ENCODE measurements at regions not wholly inside any gene's neighbourhood (a gene's known extent, or its start where the extent isn't known, plus 50 kb on each side); places are given as distances from the start of the nearest gene placed in this dataset.

DNA sequence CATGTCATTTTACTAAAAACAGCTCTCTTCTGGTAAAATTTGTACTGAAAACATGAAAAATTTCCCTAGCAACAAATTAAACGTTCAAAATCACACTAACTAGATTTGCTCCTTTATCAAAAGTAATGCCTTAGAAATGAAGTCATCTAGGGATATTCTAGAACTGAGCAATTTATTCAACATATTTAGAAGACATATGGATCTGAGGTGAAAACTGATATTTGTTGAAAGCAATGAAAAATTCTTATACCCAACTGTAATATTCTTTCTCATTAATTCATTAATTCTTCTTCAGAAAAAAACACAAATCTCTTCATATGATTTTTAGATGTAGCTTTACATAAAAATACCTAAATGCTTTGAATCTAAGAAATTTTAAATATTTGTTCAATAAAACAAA, 604.9 kb downstream of the NR2F1-AS1 start:
- TF ChIP-seq CREB1 (IDR thresholded peaks at IDR 0.05; ENCODE audit: low read depth), result no peak
- TF ChIP-seq EP300 (IDR thresholded peaks at IDR 0.05; ENCODE audit: borderline replicate concordance), result no peak
- TF ChIP-seq, protein P1, sequence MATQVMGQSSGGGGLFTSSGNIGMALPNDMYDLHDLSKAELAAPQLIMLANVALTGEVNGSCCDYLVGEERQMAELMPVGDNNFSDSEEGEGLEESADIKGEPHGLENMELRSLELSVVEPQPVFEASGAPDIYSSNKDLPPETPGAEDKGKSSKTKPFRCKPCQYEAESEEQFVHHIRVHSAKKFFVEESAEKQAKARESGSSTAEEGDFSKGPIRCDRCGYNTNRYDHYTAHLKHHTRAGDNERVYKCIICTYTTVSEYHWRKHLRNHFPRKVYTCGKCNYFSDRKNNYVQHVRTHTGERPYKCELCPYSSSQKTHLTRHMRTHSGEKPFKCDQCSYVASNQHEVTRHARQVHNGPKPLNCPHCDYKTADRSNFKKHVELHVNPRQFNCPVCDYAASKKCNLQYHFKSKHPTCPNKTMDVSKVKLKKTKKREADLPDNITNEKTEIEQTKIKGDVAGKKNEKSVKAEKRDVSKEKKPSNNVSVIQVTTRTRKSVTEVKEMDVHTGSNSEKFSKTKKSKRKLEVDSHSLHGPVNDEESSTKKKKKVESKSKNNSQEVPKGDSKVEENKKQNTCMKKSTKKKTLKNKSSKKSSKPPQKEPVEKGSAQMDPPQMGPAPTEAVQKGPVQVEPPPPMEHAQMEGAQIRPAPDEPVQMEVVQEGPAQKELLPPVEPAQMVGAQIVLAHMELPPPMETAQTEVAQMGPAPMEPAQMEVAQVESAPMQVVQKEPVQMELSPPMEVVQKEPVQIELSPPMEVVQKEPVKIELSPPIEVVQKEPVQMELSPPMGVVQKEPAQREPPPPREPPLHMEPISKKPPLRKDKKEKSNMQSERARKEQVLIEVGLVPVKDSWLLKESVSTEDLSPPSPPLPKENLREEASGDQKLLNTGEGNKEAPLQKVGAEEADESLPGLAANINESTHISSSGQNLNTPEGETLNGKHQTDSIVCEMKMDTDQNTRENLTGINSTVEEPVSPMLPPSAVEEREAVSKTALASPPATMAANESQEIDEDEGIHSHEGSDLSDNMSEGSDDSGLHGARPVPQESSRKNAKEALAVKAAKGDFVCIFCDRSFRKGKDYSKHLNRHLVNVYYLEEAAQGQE (IDR thresholded peaks at IDR 0.05; ENCODE audit: low read depth), result no peak
- no peak for TF ChIP-seq RAD21 (IDR thresholded peaks at IDR 0.05; ENCODE audit: low read depth)
- no peak for TF ChIP-seq CEBPB (IDR thresholded peaks at IDR 0.05)
- TF ChIP-seq, protein P2, sequence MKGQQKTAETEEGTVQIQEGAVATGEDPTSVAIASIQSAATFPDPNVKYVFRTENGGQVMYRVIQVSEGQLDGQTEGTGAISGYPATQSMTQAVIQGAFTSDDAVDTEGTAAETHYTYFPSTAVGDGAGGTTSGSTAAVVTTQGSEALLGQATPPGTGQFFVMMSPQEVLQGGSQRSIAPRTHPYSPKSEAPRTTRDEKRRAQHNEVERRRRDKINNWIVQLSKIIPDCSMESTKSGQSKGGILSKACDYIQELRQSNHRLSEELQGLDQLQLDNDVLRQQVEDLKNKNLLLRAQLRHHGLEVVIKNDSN (IDR thresholded peaks at IDR 0.05), result no peak
